IPS-11a (cell line): ENCODE measurements at regions not wholly inside any gene's neighbourhood (a gene's known extent, or its start where the extent isn't known, plus 50 kb on each side); places are given as distances from the start of the nearest gene placed in this dataset.

ENCODE experiments used
- H3K4me3 ChIP-seq: one replicate; pipeline ENCODE4 v1.5.1; 2013; ENCODE audit warnings: low read depth, low read length, control low read depth

GRCh38 chr6:155510879-155511278 lies 55.2 kb upstream of the NOX3 start:
- no peak overlapping the region for H3K4me3 ChIP-seq

DNA sequence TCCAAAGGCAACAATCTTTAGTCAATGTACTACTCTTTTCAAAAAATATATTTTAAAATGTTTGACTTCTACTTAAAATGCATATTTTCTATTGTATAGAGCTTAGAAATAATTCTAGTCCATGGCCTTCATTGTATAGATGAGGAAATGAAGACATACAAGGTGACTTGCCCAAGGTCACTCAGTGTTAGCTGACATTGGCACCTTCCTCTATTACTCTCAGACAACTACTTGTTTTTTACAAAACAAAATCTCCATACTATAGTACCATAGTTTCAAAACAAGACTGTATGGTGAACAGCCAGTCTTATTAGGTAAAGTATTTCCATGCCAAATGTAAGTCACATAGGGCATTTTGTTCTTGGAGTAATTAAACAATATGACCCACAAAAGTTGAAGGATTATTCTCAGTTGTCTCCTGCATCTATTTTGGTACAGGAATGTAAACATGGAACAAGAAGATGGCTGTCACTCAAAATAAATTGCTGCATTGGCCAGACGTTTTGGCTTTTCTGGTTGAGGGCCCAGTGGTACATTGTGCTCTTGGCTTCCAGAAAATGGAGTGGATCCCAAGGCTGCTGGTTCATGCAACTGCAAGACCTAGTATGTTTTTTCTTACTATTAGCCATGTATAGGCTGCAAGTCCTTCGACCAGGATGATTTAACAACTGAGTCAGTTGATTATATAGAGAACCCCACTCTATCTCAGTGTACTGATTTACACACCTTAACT lies 54.3 kb upstream of the NOX3 start:
- H3K4me3 ChIP-seq = no peak overlapping the region

- no peak overlapping the region for H3K4me3 ChIP-seq
Observed at GRCh38 chr6:155505608-155505989, 50.0 kb upstream of the NOX3 start.
